ENCODE measurements at regions not wholly inside any gene's neighbourhood (a gene's known extent, or its start where the extent isn't known, plus 50 kb on each side); places are given as distances from the start of the nearest gene placed in this dataset.

- TF ChIP-seq CTCF (IDR thresholded peaks at IDR 0.05; ENCODE audit: low read depth, low read length, poor library complexity, severe bottlenecking) (no peak), EZH2phosphoT487 (IDR thresholded peaks at IDR 0.05; ENCODE audit: borderline replicate concordance, low read length) (no peak)
Measured at GRCh38 chr5:12109075-12109688, 204.9 kb upstream of the CTNND2 start.

Measured in DOHH2 (cell line).